DMS153 (cell line): ENCODE measurements at regions not wholly inside any gene's neighbourhood (a gene's known extent, or its start where the extent isn't known, plus 50 kb on each side); places are given as distances from the start of the nearest gene placed in this dataset.
A peak's percentile ranks its signal among the peaks of the same experiment; 100 is the strongest.

Experiments used
- DNase-seq: peaks from one replicate; lab custom pipeline; 2025; lab: John Stamatoyannopoulos, UW

DNA sequence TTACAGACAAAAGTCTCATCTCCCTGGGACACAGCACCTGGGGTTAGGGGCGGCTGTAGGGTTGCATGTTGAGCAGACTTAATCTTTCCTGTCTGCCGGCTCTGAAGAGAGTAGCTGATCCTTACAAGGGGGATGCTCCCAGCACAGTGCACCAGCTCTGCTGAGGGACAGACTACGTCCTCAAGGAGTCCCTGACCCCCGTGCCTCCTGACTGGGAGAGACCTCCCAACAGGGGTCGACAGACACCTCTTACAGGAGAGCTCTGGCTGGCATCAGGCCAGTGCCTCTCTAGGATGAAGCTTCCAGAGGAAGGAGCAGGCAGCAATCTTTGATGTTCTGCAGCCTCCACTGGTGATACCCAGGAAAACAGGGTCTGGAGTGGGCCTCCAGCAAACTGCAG lies 506.0 kb upstream of the FMR1 start:
- DNase-seq: no peak

DNA sequence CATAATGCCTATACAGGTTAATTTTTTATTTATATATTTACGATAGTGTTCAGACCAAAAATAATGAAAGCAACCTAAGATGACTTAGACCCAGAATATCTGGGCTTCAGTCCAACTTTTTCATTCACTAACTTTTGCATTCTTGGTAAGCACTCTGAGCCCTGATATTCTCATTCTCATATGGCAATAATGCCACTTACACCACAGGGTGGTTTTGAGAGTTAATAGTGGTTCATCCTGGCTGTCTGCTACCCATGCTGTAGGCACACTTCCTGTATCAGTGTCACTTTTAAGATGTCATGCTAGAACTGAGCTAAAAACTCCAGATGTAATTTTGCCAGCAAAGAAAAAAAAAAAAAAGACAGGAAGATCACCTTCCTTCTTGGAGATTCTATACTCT lies 508.7 kb upstream of the FMR1 start:
- DNase-seq: no peak

DNA sequence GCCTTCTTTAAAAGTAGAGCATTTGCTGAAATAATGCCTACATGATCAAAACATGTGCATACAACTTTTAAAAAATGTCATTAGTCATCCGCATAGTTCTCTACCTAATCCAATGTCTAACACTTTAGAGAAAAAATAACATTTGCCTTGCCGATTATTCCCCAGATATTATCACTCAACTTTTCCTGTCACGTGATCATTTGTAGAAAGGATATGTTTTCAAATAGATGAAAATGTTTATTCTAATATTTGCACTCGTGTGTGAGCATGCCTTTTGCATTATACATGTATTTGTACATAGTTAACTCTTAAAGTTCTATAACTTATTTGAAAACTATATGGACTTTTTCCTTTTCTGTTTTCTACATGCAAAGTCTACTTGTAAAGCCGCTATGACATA lies 533.0 kb upstream of the FMR1 start:
- no peak for DNase-seq

DNA sequence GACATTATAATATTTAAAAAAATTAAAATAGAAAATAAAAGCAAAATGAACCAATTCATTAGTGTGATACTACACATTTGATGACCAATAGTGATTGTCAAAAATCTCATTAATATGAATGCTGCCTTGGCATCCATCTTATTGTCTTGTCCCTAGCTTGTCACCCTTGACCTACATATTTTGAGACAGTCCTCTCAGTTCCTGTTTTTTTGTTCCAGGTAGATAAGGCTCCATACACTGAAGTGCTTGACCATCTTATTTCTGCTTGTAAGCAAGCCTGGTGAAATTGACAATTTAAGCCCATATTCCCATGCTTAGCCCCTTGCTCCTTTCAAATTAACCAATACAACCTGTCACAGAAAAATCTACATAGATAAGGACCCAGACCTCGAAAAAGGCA lies 534.0 kb upstream of the FMR1 start:
- DNase-seq: no peak

DNA sequence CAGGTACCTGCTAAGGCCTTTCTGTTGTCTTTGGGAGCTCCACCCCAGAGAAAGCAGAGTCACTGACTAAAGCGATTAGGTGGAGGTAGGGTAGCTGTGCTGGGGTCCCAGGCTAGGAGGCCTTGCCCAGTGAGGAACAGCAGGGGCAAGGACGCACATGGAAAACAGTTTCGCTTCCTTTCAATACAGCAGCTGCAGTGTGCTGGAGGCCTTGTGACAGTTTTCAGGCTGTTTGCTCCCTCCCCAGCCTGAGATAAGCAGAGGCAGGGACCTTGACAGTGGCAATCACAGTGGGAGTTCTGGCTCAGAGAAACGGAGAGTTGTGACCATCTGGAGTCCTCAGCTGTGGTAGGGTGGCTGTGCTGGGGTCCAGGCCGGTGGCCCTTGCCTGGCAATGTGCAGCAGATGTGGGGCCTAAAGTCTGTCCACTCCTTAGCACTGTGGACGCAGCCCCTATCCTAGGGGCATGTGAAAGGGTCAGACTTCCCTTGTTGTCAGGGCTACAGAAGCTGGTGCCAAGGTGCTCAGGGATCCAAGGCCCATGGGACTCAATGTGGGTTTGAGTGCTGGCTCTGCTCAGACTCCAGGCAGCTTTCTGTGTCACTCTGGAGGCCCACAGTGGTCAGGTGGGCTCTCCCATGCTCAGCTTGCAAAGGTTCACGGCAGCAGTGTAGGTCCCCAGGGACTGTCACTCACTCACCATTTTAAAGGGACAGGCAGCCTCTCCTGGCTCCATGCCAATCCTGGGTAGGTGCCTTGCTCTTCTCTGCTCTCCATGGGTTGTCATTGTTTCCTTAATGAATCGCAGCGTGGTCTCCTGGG lies 534.9 kb upstream of the FMR1 start:
- peak; percentile 68 for DNase-seq

DNA sequence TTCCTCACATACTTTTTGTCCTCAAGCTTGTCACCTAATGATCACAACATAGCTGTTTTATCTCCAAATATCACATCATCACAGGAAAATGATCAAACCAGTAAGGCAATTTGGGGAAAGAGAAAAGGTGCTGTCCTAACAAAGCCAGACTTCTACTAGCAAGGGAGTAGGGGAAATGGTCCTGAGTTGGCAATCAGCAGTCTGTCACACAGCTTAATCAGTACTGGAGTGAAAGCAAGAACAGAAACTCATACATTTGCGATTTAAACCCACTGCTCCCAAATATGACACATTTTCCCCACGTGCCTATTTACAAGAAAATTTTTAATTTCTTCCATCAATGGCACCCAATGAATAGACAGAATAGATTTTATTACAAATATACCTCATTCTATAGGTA lies 546.8 kb upstream of the FMR1 start:
- DNase-seq: no peak

DNA sequence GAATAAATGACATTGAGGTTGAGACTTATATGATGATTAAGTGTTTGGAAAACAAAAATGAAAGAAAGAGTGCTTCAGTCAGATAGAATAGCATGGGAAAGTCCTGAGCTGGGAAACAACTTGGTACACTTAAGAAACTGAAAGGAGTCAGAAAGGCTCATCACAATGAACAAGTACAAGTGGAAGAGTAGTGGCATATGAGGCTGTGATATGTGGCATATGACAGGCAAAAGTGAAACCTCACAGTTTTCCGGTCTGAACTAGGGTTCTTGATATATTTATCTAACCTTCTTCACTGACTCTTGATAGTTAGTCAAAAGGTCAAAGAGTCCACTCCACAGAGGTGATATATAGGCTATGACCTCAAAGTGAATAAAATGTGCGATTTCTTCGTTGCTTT lies 537.1 kb upstream of the CXorf51A start:
- no peak for DNase-seq

DNA sequence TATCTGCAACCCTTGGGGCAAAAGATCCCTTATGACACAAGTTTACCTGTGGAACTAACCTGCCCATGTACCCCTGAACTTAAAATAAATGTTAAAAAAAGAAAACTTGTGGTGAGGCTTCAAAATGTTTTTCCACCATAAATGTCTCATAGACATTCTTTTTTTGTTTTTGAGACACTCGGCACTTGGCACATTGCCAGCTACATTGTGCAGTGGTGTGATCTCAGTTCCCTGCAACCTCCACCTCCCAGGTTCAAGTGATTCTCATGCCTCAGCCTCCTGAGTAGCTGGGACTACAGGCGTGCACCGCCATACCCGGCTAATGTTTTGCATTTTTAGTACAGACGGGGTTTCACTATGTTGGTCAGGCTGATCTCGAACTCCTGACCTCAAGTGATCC lies 528.9 kb upstream of the CXorf51A start:
- DNase-seq: no peak

DNA sequence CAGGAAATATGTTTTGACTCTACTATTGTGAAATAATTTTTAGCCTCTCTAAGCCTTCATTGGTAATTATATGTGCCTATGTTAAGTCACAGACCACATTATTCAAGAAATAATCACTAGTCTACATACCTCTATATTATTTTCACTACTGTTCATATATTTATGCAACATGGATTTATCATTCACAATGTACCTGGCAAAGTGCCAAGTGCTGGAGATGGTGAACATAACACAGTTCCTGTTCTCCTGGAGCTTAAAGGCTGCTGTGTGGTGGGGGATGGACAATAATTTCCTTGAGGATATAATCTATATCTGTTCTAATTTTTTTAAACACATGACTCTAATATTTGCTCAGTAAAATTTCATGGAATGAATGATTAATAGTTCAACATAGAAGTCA lies 527.7 kb upstream of the CXorf51A start:
- DNase-seq: no peak

DNA sequence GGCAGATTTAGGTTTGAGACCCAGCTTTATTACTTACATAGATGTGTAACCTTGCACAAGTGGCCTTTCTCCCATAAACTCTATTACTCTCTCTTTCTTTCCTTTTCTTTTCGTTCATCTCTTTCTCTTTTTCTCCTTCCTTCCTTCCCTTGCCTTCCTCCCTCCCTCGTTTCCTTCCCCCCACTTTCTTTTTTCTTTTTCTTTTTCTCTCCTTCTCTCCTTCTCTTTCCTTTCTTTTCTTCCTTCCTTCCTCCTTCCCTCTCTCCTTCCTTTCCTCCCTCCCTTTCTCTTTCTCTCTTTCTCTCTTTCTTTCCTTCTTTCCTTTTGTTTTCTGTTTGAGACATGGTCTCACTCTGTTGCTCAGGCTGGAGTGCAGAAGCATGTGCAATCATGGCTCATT lies 526.4 kb upstream of the CXorf51A start:
- no peak for DNase-seq

DNA sequence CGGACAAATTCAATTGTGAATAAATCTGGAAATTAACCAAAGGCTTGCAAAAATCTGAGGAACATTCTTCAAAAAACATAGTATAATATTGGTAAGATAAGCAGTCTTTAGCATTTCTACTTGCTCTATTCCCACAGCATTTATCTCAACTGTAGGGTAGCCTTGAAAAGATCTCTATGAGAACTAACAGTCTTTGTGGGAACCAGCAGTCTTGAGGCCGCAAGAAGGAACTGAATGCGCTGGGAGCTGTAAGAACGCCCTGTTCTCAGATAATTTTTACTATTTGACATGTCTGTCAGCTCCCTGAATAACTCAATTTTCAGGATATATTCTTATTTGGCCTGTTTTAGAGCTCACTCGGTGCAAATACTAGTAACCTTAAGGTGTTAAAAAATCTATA lies 519.3 kb upstream of the CXorf51A start:
- no peak for DNase-seq

DNA sequence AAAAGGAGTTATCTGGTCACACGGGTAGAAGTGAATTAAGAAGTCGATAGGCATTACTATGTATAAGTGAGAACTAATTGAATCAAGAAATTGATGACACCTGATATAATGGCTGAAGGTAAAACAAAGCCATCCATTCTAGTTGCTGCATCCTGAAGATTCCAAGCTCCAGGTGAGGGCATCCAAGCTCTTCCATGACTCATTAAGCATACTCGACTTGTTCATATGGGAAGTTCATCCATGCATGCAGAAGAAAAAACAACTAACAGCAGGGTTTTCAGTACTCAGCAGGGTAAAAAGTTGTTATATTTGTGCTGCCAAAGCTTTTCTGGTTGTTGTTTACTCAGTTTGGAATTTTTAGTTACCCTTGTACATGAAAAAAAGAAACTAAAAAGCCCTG lies 508.0 kb upstream of the CXorf51A start:
- DNase-seq: no peak

DNA sequence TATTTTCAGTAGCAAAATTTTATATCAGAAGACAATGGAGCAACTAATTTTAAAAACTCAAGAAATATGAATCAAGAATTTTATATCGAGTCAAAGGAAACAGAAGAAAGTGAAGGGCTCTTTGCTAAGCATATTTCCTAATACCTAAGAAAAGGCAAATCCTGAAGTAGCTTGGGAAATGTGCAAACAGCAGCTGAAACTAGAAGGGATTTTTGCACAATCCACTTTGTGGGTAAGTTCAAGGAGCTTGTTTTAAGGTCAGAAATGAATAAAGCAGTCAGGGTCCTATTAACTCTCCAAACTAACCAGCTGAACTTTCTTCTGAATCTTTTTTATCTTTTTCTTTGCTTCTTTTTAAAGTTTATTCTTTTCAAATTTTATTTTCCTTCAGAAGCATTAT lies 500.9 kb upstream of the CXorf51A start:
- no peak for DNase-seq
